Thyroid gland (tissue), 4 donors: ENCODE measurements at regions not wholly inside any gene's neighbourhood (a gene's known extent, or its start where the extent isn't known, plus 50 kb on each side); places are given as distances from the start of the nearest gene placed in this dataset.

ENCODE experiments used
- CTCF ChIP-seq, 6 experiments: fragments of 200-600 bp in 3 of 6; fragments of 450-650 bp in 3 of 6; sonication (generic) in 3 of 6; IDR thresholded peaks; one replicate each; pipeline ENCODE4 v1.5.1; 2016 to 2019; ENCODE audit warnings: antibody characterized with exemption in 6 of 6, mild to moderate bottlenecking in 2 of 6, inconsistent platforms in 1 of 6, moderate library complexity in 1 of 6
- POLR2A ChIP-seq, 2 donors: fragments of 450-650 bp; IDR thresholded peaks; one replicate each; pipeline ENCODE4 v1.6.1; 2017; ENCODE audit warnings: antibody characterized with exemption in 2 of 2, mild to moderate bottlenecking in 2 of 2, moderate library complexity in 1 of 2

- TF ChIP-seq CTCF (IDR thresholded peaks at IDR 0.05) = no peak
- no peak for TF ChIP-seq POLR2A (IDR thresholded peaks at IDR 0.05)
Observed at GRCh38 chr18:1227025-1227424, 322.4 kb downstream of the ADCYAP1 start.
